PC-3 (cell line): ENCODE measurements at regions not wholly inside any gene's neighbourhood (a gene's known extent, or its start where the extent isn't known, plus 50 kb on each side); places are given as distances from the start of the nearest gene placed in this dataset.

Experiments used
- ATAC-seq: fragments of 200-7000 bp; cut with Tn5 transposase; 2 replicates; pipeline ENCODE4 v1.9.1; 2020; ENCODE audit warnings: mild to moderate bottlenecking, moderate library complexity
- BruUV-seq: library from RNA; stranded (reverse); fragments of 400-500 nt; replicated peaks from 2 replicates; lab custom pipeline; 2021; lab: Mats Ljungman, UMichigan
- CTCF ChIA-PET: fragments of 300-600 bp; sonication (Branson Sonifier 250); formaldehyde crosslinking; loops from one replicate; lab custom pipeline; 2022; ENCODE audit warnings: antibody characterized with exemption; lab: Charles Lee
- POLR2A ChIA-PET: fragments of 300-600 bp; sonication (Branson Sonifier 250); formaldehyde crosslinking; loops from one replicate; lab custom pipeline; 2022; ENCODE audit warnings: antibody characterized with exemption; ENCODE audit not compliant: unreplicated experiment; lab: Charles Lee
- DNase-seq: peaks from one replicate; pipeline ENCODE4 v3.0.0-alpha.2; 2015
- H2AFZ ChIP-seq: fragments of 300-600 bp; sonication (generic); 2 replicates; pipeline ENCODE4 v1.6.0; 2016; ENCODE audit warnings: antibody characterized with exemption, low read length
- H3F3A ChIP-seq: fragments of 300-600 bp; sonication (generic); one replicate; pipeline ENCODE4 v1.6.0; 2017; ENCODE audit warnings: antibody characterized with exemption, low read length, control low read depth, mild to moderate bottlenecking; ENCODE audit not compliant: unreplicated experiment
- H3K27ac ChIP-seq: fragments of 300-600 bp; sonication (generic); 2 replicates; pipeline ENCODE4 v1.5.1; 2016; ENCODE audit warnings: mild to moderate bottlenecking, low read length
- H3K27me3 ChIP-seq: fragments of 300-600 bp; sonication (generic); 2 replicates; pipeline ENCODE4 v1.6.1; 2016; ENCODE audit warnings: low read length, mixed read lengths
- H3K36me3 ChIP-seq: fragments of 300-600 bp; sonication (generic); 2 replicates; pipeline ENCODE4 v1.6.1; 2016; ENCODE audit warnings: low read depth, mixed run types, low read length, mixed read lengths
- H3K4me1 ChIP-seq: fragments of 300-600 bp; sonication (generic); 2 replicates; pipeline ENCODE4 v1.5.1; 2016; ENCODE audit warnings: low read length; ENCODE audit not compliant: insufficient read depth
- H3K4me2 ChIP-seq: fragments of 300-600 bp; sonication (generic); 2 replicates; pipeline ENCODE4 v1.6.0; 2016; ENCODE audit warnings: low read length
- H3K4me3 ChIP-seq: fragments of 300-600 bp; sonication (generic); 2 replicates; pipeline ENCODE4 v1.5.1; 2016; ENCODE audit warnings: mild to moderate bottlenecking, low read length, mixed read lengths
- H3K79me2 ChIP-seq: fragments of 300-600 bp; sonication (generic); 2 replicates; pipeline ENCODE4 v1.6.1; 2017; ENCODE audit warnings: low read length, mixed read lengths
- H3K9ac ChIP-seq: fragments of 300-600 bp; sonication (generic); 2 replicates; pipeline ENCODE4 v1.6.0; 2016; ENCODE audit warnings: mild to moderate bottlenecking, low read length
- H3K9me2 ChIP-seq: fragments of 300-600 bp; sonication (generic); replicated peaks from 2 replicates; pipeline ENCODE4 v1.6.1; 2016; ENCODE audit warnings: mixed run types, low read length, mixed read lengths
- H3K9me3 ChIP-seq: fragments of 300-600 bp; sonication (generic); 2 replicates; pipeline ENCODE4 v1.6.1; 2016; ENCODE audit warnings: low read length, mixed read lengths
- H4K20me1 ChIP-seq: fragments of 300-600 bp; sonication (generic); 2 replicates; pipeline ENCODE4 v1.6.1; 2016; ENCODE audit warnings: low read length, mixed read lengths
- EZH2 ChIP-seq: fragments of 300-600 bp; sonication (generic); IDR thresholded peaks from one replicate; pipeline ENCODE4 v1.6.1; 2017; ENCODE audit warnings: antibody characterized with exemption, mild to moderate bottlenecking, low read length; ENCODE audit not compliant: unreplicated experiment
- EZH2phosphoT487 ChIP-seq: fragments of 300-600 bp; sonication (generic); IDR thresholded peaks from 2 replicates; pipeline ENCODE4 v1.6.1; 2018; ENCODE audit warnings: mild to moderate bottlenecking, antibody characterized with exemption, low read length, borderline replicate concordance
- intact Hi-C: fragments of 100-400 bp; cut with micrococcal nuclease; formaldehyde crosslinking; loops from 2 replicates; pipeline ENCODE4 v1.9.0; 2023
- TF ChIP-seq, protein P1 (sequence below): fragments of 300-600 bp; sonication (generic); conservative IDR thresholded peaks from 2 replicates; pipeline ENCODE4 v1.5.1; 2017; ENCODE audit warnings: antibody characterized with exemption, low read depth, mild to moderate bottlenecking, low read length

DNA sequence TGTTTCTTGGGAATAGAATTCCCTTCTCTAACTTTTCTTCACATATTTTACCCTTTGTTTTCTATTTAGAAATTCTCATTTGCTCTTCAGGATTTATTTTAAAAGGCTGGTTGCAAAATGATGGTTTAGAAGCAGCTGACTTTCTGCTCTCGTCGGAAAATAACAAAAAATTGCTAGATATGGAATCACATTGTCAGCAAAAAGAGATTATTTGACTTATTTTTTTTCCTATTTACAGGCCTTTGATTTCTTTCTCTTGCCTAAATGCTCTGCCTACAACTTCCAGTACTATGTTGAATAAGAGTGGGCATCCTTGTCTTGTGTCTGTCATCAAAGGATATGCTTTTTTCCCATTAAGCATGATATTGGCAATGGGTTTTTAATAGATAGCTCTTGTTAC lies 1619.1 kb upstream of the ACO1 start:
- no peaks in the 10 kb centered on the region for H3K4me1 ChIP-seq
- BruUV-seq = no TSS peak
- TF ChIP-seq EZH2 (no peak), EZH2phosphoT487 (no peak)
- TF ChIP-seq, protein P1, sequence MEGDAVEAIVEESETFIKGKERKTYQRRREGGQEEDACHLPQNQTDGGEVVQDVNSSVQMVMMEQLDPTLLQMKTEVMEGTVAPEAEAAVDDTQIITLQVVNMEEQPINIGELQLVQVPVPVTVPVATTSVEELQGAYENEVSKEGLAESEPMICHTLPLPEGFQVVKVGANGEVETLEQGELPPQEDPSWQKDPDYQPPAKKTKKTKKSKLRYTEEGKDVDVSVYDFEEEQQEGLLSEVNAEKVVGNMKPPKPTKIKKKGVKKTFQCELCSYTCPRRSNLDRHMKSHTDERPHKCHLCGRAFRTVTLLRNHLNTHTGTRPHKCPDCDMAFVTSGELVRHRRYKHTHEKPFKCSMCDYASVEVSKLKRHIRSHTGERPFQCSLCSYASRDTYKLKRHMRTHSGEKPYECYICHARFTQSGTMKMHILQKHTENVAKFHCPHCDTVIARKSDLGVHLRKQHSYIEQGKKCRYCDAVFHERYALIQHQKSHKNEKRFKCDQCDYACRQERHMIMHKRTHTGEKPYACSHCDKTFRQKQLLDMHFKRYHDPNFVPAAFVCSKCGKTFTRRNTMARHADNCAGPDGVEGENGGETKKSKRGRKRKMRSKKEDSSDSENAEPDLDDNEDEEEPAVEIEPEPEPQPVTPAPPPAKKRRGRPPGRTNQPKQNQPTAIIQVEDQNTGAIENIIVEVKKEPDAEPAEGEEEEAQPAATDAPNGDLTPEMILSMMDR = no peak
- intact Hi-C loops = no loop called here
- H4K20me1 ChIP-seq = no peaks in the 10 kb centered on the region
- ChIA-PET CTCF (no interaction called here), POLR2A (no interaction called here)
- ATAC-seq (no peak), DNase-seq (no peak)
- no peaks in the 10 kb centered on the region for H3K27me3 ChIP-seq
- H2AFZ ChIP-seq = no peak overlapping the region
- no peaks in the 10 kb centered on the region for H3K79me2 ChIP-seq
- no peak overlapping the region for H3K27ac ChIP-seq
- H3F3A ChIP-seq = no peaks in the 10 kb centered on the region
- no peak overlapping the region for H3K9ac ChIP-seq
- H3K4me3 ChIP-seq = no peak overlapping the region
- no peaks in the 10 kb centered on the region for H3K9me2 ChIP-seq
- H3K9me3 ChIP-seq = no peaks in the 10 kb centered on the region
- no peaks in the 10 kb centered on the region for H3K36me3 ChIP-seq
- H3K4me2 ChIP-seq = no peak overlapping the region

DNA sequence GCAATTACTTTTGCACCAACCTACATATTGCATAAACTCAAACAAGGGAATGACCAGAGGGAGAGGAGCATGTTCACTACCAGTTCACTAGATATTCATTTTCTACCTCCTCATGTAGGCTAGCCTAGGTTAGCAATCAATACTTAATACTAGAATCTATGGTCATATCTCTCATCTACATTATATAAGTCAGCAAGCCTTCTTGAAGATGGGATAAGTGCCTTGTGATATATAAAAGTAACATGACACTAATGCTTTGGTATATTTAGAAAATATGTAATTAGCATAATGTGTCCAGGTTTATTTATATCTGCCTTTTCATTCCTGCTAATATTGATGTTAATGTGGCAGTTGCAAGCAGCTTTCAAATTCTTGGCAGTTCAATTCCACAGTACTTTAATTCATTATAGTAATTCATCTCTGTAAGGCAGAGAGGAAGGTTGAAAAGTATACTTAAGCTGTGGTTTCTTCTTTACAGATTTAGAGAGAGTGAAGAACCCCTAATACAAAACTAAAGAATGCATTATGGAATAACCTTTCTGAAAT lies 1613.2 kb upstream of the ACO1 start:
- no peaks in the 10 kb centered on the region for H3K9me3 ChIP-seq
- H3K9me2 ChIP-seq = no peaks in the 10 kb centered on the region
- no peak for ATAC-seq
- H3K27ac ChIP-seq = no peak overlapping the region
- H2AFZ ChIP-seq = no peak overlapping the region
- no peaks in the 10 kb centered on the region for H4K20me1 ChIP-seq
- H3K27me3 ChIP-seq = no peaks in the 10 kb centered on the region
- DNase-seq = no peak
- intact Hi-C loops = no loop called here
- H3K4me2 ChIP-seq = no peak overlapping the region
- CTCF ChIA-PET = no interaction called here
- no peaks in the 10 kb centered on the region for H3K4me1 ChIP-seq
- H3K9ac ChIP-seq = no peak overlapping the region
- no peaks in the 10 kb centered on the region for H3K79me2 ChIP-seq
- no peak for TF ChIP-seq EZH2
- TF ChIP-seq, protein P1 = no peak
- no peak for TF ChIP-seq EZH2phosphoT487
- POLR2A ChIA-PET = no interaction called here
- no peak overlapping the region for H3K4me3 ChIP-seq
- no peaks in the 10 kb centered on the region for H3F3A ChIP-seq
- H3K36me3 ChIP-seq = no peaks in the 10 kb centered on the region
- BruUV-seq = no TSS peak

DNA sequence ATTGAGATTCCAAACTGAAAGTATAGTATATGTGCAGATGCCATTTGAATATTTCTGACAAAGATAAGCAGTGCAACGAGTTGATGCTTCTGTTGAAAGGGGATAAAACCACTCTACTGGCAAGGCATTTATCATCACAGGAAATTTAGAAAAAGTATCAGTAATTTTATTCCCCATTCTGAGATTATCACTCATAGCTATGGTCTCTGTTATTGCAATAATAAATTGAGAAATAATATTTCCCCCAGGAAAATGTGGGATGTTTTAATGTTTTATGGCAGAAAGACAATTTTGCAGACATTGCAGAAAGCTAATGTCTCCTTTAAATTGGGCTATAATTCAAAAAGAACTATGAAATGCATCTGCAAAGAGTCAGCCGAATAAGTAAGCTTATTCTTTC lies 1612.7 kb upstream of the ACO1 start:
- Histone ChIP-seq H3K27ac (no peak overlapping the region), H3K36me3 (no peaks in the 10 kb centered on the region), H3F3A (no peaks in the 10 kb centered on the region), H3K4me2 (no peak overlapping the region), H3K9me2 (no peaks in the 10 kb centered on the region), H3K9me3 (no peaks in the 10 kb centered on the region), H3K4me3 (no peak overlapping the region), H3K27me3 (no peaks in the 10 kb centered on the region), H3K79me2 (no peaks in the 10 kb centered on the region), H4K20me1 (no peaks in the 10 kb centered on the region), H2AFZ (no peak overlapping the region), H3K9ac (no peak overlapping the region), H3K4me1 (no peaks in the 10 kb centered on the region)
- ATAC-seq (no peak), DNase-seq (no peak)
- TF ChIP-seq, protein P1 = no peak
- TF ChIP-seq EZH2phosphoT487 = no peak
- TF ChIP-seq EZH2 = no peak
- intact Hi-C loops = no loop called here
- CTCF ChIA-PET = no interaction called here
- POLR2A ChIA-PET = no interaction called here
- no TSS peak for BruUV-seq
